HG02938 (cell line): ENCODE measurements at regions not wholly inside any gene's neighbourhood (a gene's known extent, or its start where the extent isn't known, plus 50 kb on each side); places are given as distances from the start of the nearest gene placed in this dataset.
"Not testable (repeated sequence)": the region's sequence is repeated elsewhere in the genome, so short reads cannot be mapped to it uniquely, and the experiment has no call there.

ENCODE experiments used
- ATAC-seq: cut with Tn5 transposase; IDR thresholded peaks from one replicate; pipeline ENCODE4 v1.9.1; 2021; ENCODE audit warnings: mild to moderate bottlenecking, moderate library complexity; ENCODE audit not compliant: unreplicated experiment

DNA sequence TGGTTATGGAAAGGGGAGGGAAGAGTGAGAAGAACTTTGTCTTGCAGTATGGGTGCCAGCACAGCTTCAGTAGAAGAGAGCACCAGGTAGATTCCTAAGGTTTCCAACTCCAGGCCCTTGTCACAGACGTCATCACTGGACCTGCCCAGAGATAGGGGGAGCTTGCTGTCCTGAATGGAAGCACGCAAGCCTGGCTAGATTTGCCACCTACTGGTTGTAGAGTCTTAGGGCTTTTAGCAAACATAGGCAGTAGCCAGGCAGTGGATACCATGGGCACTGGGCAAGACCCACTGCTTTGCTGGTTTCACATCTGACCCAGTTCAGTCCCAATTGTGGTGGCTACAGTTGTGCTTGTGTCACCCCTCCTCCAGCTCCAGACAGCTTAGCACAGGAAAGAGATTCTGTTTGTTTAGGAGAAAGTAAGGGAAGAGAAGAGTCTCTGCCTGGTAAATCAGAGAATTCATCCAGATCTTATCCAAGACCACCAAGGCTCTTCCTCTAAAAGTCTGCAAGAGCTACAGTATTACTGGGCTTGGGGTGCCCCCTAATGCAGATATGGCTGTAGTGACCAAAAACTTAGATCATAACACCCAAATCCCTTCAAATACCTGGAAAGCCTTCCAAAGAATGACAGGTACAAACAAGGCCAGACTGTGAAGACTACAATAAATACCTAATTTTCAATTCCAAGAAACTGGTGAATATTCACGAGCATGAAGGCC, 158.9 kb downstream of the HINT1 start:
- no peak for ATAC-seq

DNA sequence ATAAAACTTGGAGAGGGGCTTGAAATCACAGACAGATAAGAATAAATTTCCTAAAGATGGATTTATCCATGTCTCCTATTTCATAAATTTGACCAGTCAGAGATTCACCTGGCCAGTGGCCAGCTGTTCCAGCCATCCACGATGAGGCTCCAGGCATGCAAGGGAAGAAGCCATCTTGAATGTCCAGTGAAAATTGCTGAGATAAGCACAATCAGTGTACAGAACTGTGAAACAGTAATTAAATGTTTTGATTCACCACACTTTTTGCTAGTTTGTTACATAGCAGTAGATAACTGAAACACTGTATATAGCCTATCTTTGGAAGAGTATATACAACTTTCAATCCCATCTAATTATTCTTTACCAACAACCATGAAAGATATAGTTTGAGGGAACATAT, 163.5 kb downstream of the HINT1 start:
- ATAC-seq: no peak

DNA sequence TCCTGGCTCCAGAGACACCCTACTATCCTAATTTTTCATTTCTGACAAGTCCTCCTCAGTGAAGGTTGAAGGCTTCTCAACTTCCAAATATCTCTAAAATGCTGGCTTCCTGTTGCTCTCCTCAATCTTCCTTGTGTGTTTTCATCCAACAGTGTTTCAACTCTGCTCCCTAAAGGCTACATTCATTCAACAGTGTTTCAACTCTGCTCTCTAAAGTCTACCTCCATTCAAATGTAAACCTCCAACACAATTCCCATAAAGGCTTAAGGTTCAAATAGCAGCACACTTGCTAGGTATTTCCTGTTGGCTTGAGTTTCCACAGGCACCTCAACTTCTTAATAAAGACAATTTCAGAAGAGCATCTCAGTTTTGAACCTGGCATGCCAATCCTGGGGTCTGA, 164.8 kb downstream of the HINT1 start:
- no peak for ATAC-seq

DNA sequence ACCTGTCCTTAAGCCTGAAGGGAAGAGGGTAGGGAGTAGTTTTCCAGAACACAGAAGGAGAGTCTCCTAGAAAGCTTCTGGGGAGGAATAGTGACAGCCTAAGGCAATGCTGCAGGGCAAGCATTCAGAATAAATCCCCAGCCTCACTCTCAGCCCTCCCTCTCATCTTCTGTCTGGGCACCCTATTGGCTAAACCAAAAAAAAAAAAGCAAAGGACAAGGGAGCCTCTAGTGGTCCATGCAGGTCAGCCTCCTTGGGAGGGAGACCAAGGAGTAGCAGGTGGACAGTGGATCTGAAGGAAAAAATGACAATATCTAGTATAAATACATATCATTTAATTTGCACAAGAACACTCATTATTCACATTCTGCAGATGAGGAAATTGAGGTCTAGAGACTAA, 168.3 kb downstream of the HINT1 start:
- ATAC-seq: not testable (repeated sequence)

DNA sequence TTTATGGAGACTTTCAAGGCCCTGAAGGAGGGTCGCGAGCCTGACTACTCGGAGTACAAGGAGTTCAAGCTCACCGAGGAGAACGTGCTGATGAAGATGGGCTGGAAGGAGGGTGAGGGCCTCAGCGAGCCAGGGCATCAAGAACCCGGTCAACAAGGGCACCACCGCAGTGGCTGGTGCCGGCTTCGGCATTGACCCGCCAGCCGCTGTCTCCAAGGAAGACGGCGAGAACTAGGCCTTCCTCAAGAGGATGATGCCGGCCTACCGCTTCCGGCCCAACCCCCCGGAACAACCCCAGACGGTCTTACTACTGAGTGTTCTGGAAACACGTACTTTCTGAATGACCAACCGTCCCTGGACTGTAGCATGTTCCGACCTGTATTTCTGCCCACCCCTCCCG, 169.2 kb downstream of the HINT1 start:
- ATAC-seq: no peak

DNA sequence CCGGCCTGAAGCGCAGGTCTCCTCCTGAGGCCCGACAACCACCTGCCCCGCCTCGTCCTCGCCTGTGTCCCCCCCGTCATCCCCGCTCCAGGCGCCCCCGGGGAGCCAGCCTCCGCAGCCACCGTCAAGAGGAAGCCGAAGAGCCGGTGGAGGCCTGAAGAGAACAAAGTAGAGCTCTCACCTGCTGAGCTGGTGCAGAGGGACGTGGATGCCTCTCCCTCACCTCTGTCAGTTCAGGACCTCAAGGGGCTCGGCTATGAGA, 169.9 kb downstream of the HINT1 start:
- ATAC-seq: no peak

DNA sequence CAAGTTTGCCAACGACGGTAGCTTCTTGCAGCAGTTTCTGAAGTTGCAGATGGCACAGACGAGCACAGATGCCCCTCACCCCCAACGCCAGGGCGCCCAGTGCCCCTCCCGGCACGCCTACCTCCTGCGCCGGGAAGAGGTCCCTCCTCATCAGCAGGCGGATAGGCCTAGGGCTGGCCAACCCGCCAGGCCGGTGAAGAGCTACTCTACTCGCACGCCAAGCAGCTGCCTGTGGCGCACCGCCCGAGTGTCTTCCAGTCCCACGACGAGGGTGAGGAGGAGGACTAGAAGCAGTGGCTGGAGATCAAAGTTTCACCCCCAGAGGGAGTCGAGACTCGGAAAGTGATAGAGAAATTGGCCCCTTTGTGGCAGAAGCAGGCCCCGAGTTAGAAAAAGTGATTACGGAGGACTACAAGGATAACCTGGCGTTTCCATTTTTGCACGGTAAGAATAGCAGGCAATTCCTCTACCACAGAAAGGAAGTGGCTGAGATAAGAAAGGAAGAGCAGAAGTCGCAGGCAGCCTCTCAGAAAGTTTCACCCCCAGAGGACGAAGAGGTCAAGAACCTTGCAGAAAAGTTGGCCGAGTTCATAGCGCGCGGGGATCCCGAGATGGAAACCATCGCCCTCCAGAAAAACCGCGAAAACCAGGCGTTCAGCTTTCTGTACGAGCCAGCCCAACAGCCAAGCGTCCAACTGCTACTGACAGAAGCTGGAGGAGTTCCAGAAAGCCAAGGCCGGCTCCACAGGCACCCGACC, 170.4 kb downstream of the HINT1 start:
- ATAC-seq: no peak

DNA sequence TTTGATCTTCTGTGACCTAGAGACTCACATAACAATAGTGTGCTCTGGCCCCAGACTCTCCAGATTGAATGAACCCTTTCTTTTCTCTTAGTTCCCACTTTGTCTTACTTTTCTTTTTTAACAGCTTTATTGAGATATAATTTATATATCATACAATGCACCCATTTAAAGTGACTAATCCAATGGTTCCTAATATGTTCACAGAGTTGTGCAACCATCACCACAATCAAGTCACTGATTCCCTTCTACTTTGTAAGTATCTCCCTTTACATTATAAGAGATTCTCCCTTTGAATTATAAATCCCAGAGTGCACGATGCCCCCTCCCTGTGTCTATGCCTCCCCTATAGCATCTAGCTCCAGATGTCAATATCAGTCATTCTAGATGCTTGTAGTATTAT, 172.4 kb downstream of the HINT1 start:
- ATAC-seq: no peak

DNA sequence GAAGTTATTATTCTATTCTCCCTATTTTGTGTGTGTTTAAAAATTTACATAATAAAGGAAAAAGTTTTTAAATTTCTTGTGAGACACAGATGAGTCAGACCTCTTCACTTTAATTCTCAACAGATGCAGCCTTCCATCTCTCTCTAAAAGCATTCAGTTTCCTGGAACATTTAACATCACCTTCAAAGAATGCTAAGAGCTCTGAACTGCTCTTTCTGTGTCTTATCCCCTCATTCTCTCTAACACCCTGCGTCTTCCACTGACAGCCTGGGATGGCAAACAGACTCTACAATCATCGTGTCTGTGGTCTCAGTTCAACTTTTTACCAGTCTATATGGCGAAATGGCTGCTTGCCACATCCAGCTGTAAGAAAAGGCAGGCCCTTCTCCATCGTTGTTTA, 173.0 kb downstream of the HINT1 start:
- ATAC-seq: no peak

DNA sequence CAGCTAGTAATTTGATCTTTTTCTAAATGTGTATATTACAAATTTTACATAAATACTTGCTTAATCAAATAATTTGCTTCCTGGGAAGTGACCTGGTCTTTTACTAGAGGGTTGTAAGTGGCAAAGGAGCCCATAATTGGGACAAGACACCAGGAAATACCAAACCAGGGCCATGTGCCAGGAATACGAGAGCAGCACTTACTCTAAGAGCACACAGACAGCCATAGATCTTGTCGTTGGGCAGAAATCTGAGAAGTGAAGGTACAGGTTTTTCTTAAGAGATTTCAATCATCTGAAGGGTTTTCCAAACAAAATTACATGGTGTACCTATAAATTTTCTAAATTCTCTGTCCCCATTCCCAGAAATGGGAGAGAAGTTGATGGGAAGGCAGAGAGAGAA, 179.3 kb downstream of the HINT1 start:
- ATAC-seq: no peak

DNA sequence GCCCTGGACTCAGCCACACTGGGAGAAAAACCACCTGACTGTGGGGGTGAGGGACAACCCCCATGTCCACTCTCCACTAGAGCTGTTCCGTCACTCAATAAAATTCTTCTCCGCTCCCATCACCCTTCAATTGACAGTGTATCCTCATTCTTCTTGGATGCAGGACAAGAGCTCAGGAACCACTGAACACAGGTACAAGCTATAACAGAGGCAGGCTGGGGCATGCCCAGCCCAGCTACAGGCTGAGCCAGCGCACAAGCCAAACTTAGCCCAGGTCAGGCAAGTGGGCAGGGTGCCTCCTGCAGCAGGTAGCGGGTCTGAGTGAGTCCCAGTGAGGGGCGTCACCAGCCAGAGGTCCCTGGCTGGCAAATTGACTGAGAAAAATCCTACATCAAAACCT, 183.4 kb downstream of the HINT1 start:
- ATAC-seq: no peak

DNA sequence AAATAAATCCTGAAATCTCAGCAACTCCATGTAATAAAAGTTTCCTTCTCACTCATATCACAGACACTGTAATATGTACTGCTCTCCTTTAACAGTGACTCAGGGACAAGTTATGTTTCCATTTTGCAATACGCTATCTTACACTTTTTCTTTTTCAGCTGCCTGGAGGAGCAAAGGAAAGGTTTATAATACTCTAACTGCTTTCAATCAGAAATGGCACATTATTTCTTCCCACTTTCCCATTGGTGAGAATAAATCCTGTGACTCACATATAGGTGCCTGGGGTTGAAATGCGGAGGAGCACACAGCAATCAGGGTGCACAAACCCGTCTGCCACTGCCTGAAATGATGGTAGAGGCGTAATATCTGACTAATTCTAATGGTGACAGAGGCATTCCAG, 186.6 kb downstream of the HINT1 start:
- ATAC-seq: no peak

DNA sequence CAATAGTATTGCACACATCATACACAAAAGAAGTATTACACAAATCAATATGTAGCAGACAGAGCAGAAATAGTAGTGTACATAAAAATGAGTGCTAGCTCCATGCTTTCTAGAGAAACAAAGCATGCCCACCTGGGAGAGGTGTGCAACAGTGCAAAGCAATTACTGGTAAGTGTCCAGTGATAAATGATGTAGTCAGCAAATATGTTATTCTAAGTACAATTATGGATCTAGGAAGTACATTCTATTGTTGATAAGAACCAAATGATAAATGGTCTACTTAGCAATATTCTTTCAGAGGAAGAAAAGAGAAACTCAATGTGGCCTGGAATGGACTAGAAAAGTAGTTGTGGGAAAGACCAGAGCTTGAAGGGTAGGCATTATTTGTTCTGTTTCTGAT, 188.6 kb downstream of the HINT1 start:
- no peak for ATAC-seq

DNA sequence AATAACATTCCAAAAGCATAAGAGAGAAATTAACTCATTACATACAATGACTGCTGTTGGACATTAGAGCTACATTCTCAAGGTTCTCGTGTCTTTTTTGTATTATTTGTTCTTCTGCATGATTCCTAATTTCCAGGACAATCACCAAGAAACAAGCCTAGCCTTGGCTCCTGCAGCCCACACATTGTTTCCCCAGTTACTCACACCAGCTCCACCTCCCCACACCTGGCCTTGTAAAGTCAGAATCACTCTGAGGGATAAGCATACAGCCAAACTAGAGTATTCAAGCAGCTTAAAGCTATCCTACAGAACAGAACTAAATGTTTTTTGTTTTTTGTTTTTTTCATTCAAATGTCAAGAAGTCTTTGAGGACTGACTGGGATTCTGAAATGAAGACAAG, 189.2 kb downstream of the HINT1 start:
- ATAC-seq: no peak

DNA sequence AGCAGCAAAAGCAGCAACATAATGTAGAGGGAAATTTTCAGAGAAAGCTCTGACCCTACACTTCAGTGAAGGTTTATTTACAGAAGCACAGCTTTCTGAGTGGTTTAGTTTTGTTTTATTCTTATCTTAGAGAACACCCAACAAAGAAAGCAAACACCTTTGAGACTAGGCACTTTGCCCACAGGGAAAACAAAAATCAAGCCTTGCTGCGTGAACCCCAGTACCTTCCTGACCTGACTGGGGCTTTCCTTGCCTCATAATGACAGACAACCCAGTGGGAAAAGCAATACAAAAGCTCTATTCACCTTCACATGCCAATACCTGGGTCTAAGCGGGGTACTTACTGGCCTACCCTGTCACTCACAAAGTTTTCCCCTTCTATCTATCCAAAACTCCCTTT, 189.8 kb downstream of the HINT1 start:
- ATAC-seq: no peak

DNA sequence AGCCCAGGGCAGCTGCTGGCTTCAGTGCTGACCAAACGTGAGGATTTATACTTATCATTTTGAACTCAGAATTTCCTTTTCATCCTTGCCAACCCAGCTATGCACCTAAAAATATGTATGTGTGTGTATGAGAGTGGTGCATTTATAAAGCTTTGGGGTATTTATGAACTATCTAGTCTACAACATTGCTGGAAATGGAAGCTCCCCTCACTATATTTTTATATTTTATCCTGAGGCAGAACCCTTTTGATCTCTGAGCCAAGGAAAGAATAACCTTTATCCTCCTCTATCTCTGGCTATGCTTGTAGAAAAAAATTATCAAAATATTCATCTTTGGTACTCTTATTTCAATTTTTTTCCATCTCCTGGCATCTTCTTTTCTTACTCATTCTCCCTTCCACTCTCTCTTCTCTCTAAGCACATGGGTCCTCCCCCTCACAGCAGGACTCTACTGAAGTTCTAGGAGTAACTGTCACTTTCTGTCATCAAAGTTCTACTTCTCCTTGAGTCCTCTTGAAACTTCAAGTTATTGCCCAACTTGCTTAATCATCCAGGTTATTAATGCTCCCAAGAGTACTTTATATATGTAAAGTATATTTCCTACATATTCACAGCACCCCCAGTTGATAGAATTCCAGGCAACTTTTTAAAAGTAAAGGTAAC, 190.9 kb downstream of the HINT1 start:
- no peak for ATAC-seq

DNA sequence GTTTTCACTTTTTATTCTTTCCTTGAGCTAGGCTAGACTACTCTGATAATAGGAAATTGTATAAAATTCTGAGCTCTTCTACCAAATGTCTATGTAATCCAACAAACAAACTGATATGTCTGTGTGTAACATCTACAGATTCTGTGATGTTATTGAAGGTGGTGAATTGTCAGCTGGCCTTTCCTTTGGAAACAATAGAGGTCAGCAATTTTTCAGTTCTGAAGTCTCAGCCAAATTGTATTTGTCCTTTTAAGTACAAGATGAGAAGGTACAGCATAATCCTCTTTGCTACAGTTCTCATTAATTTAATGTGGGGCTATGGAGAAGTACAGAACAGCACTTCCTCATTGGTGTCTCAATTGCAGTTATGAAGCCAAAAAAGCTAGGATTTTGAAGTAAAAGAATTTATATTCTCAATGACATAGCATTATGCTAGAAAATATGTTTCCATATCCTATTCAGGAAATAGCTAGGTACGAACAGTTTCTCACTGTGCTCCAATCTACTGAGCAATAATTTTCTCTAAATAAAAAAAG, 198.0 kb downstream of the HINT1 start:
- ATAC-seq: no peak

DNA sequence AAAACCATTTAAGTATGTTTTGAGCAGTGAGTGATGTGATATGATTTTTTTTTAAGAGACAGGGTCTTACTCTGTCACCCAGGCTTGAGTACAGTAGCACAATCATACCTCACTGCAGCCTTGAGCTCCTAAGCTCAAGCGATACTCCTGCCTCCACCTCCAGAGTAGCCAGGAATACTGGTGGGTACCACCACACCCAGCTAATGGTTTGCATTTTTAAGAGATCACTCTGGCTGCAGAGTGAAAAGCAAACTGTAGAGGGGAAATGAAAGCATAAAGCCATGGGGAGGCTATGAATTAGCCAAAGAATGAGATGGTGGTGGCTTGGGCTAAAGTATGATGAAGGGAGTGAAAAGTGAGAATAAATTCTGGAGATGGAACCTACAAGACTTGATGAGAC, 199.1 kb downstream of the HINT1 start:
- no peak for ATAC-seq

DNA sequence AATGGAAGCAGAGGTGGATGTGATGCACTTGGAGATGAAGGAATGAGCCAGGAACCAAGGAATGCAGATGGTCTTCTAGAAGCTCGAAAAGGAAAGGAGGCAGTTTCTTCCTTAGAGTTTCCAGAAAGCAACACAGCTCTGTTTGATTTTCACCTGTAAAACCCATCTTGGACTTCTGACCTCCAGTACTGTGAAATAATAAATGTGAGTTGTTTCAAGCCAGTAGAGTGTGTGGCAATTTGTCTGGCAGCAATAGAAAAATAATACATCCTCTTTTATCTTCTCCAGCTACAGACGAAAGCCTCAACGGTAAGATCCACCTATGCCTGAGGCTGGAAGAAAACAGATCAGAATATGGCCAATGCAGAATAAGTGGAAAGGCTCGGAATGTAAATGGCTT, 199.7 kb downstream of the HINT1 start:
- no peak for ATAC-seq

DNA sequence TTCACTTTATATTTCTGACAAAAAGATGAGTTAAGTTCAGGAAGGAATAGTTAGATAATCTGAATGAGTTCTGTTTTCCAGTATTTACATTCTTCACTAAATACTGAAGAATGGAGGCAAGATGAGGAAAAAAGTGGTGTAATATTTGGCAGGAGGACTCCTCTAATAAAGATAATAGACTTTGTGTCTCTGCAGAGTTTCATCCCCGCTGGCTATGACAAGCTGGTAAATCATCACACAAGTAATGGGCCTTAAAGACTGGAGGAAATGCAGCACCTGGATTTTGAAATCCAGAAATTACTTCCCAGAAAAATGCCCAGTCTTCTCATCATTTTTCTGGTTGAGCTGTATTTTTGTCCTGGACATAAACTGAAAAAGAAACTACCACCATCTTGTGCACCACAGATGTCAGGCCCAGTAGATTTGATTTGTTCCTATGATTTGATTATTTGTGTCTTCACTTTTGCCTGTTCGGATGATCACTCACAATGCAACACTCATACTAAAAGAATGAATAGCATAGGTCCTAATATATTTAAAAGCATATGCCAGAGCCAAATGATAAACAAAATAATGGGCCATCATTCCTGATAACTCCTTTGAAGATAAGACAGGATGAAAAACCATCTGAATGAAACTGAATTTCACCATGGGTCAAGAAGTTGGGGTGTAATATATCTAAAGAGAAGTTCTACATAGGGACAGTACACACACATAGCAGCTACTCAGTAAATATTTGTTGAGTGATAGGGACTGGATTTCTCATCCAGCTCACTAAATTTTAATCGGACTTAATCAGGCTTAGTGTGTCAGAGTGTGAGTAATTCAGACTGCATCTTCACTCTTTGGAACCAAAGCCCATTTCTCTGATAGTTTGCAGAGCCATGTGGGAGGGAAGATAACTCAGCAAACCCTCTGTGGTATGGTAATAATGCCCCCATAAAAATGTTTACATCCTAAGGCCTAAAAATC, 200.5 kb downstream of the HINT1 start:
- ATAC-seq: no peak

DNA sequence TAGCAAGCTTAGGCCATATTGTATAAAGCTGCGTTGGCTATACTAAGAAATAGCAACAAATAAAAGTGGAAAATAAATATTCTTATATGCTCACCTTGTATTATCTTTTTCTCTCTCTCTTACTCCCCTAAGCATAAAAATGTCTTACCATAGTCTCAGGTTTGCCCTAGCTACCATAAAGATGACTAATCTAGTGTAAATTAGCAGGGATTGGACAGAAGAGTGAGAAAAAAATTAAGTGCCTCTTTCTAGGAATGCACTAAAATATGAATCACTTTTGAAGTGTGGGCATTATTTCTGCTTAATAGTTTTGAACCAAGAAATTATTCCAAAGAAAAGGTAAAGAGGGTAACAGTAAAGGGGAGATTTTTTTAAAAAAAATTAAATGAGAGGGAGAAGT, 201.3 kb downstream of the HINT1 start:
- ATAC-seq: no peak
